WTC11 (cell line): ENCODE measurements at regions not wholly inside any gene's neighbourhood (a gene's known extent, or its start where the extent isn't known, plus 50 kb on each side); places are given as distances from the start of the nearest gene placed in this dataset.

Experiments
- ATAC-seq: fragments of 200-7000 bp; cut with Tn5 transposase; 2 replicates; pipeline ENCODE4 v1.10.0; 2021; ENCODE audit warnings: mild to moderate bottlenecking, moderate library complexity
- CTCF ChIA-PET: fragments of 300-600 bp; sonication (Branson Sonifier 250); formaldehyde crosslinking; loops from one replicate; lab custom pipeline; 2021; ENCODE audit warnings: antibody characterized with exemption; lab: Charles Lee
- POLR2A ChIA-PET: fragments of 350-600 bp; sonication (Branson Sonifier 250); formaldehyde crosslinking; loops from one replicate; lab custom pipeline; 2021; ENCODE audit warnings: antibody characterized with exemption; lab: Charles Lee
- DNase-seq: peaks from one replicate; pipeline ENCODE4 v3.0.0; 2021; ENCODE audit warnings: low spot score
- H3K27ac Mint-ChIP-seq: 2 replicates; pipeline ENCODE4 v1.8.0; 2021; ENCODE audit warnings: mixed read lengths
- H3K27me3 Mint-ChIP-seq: 2 replicates; pipeline ENCODE4 v1.8.0; 2021; ENCODE audit warnings: low read depth, mild to moderate bottlenecking, moderate library complexity, mixed read lengths
- H3K36me3 Mint-ChIP-seq: 2 replicates; pipeline ENCODE4 v1.8.0; 2021; ENCODE audit warnings: mixed read lengths
- H3K4me1 Mint-ChIP-seq: 2 replicates; pipeline ENCODE4 v1.8.0; 2022; ENCODE audit warnings: mixed read lengths
- H3K4me3 Mint-ChIP-seq: 2 replicates; pipeline ENCODE4 v1.8.0; 2021; ENCODE audit warnings: mild to moderate bottlenecking, moderate library complexity, mixed read lengths
- H3K9me3 Mint-ChIP-seq: 2 replicates; pipeline ENCODE4 v1.8.0; 2021; ENCODE audit warnings: mixed read lengths
- ATF2 ChIP-seq: sonication (generic); formaldehyde crosslinking; IDR thresholded peaks from 2 replicates; pipeline ENCODE4 v1.8.1; 2022; ENCODE audit warnings: low read depth, missing genetic modification reagents, borderline replicate concordance
- CBFB ChIP-seq: sonication (generic); formaldehyde crosslinking; IDR thresholded peaks from 2 replicates; pipeline ENCODE4 v1.8.1; 2022; ENCODE audit warnings: mild to moderate bottlenecking, low read depth, missing genetic modification reagents
- CREB1 ChIP-seq: sonication (generic); formaldehyde crosslinking; IDR thresholded peaks from 2 replicates; pipeline ENCODE4 v1.8.0; 2023; ENCODE audit warnings: mild to moderate bottlenecking, missing genetic modification reagents
- ESRRA ChIP-seq: sonication (generic); formaldehyde crosslinking; IDR thresholded peaks from 2 replicates; pipeline ENCODE4 v1.8.1; 2022; ENCODE audit warnings: mild to moderate bottlenecking, missing genetic modification reagents, borderline replicate concordance
- FOXK1 ChIP-seq: sonication (generic); formaldehyde crosslinking; IDR thresholded peaks from 2 replicates; pipeline ENCODE4 v1.8.0; 2022; ENCODE audit warnings: mild to moderate bottlenecking, moderate library complexity, missing genetic modification reagents
- GTF2I ChIP-seq: fragments of 250-450 bp; sonication (Bioruptor Pico); conservative IDR thresholded peaks from 2 replicates; pipeline ENCODE4 v1.4.0; 2021; ENCODE audit warnings: mild to moderate bottlenecking
- IRF2 ChIP-seq: sonication (generic); formaldehyde crosslinking; IDR thresholded peaks from 2 replicates; pipeline ENCODE4 v1.8.0; 2022; ENCODE audit warnings: low read depth, missing genetic modification reagents, borderline replicate concordance
- JUN ChIP-seq: sonication (generic); formaldehyde crosslinking; IDR thresholded peaks from 2 replicates; pipeline ENCODE4 v1.8.0; 2023; ENCODE audit warnings: mild to moderate bottlenecking, missing genetic modification reagents
- KAT7 ChIP-seq: sonication (generic); formaldehyde crosslinking; IDR thresholded peaks from 2 replicates; pipeline ENCODE4 v1.8.1; 2023; ENCODE audit warnings: missing genetic modification reagents, mild to moderate bottlenecking, borderline replicate concordance
- MAX ChIP-seq: sonication (generic); formaldehyde crosslinking; IDR thresholded peaks from 2 replicates; pipeline ENCODE4 v1.8.0; 2022; ENCODE audit warnings: mild to moderate bottlenecking, missing genetic modification reagents
- NR1H2 ChIP-seq: sonication (generic); formaldehyde crosslinking; IDR thresholded peaks from 2 replicates; pipeline ENCODE4 v1.9.0; 2021; ENCODE audit warnings: mild to moderate bottlenecking, moderate library complexity, missing genetic modification reagents
- SP1 ChIP-seq: sonication (generic); formaldehyde crosslinking; conservative IDR thresholded peaks from 2 replicates; pipeline ENCODE4 v1.8.1; 2022; ENCODE audit warnings: missing genetic modification reagents
- TP53 ChIP-seq: sonication (generic); formaldehyde crosslinking; IDR thresholded peaks from 2 replicates; pipeline ENCODE4 v1.8.1; 2023; ENCODE audit warnings: mild to moderate bottlenecking, missing genetic modification reagents
- ZBTB21 ChIP-seq: sonication (generic); formaldehyde crosslinking; IDR thresholded peaks from 2 replicates; pipeline ENCODE4 v1.8.1; 2023; ENCODE audit warnings: mild to moderate bottlenecking, missing genetic modification reagents, borderline replicate concordance
- ZNF138 ChIP-seq: sonication (generic); formaldehyde crosslinking; conservative IDR thresholded peaks from 2 replicates; pipeline ENCODE4 v1.8.1; 2022; ENCODE audit warnings: mild to moderate bottlenecking, moderate library complexity, missing genetic modification reagents
- ZNF232 ChIP-seq: sonication (generic); formaldehyde crosslinking; IDR thresholded peaks from 2 replicates; pipeline ENCODE4 v1.8.0; 2022; ENCODE audit warnings: mild to moderate bottlenecking, missing genetic modification reagents
- ZNF416 ChIP-seq: fragments of 250-450 bp; sonication (Bioruptor Pico); IDR thresholded peaks from 2 replicates; pipeline ENCODE4 v1.9.0; 2021; ENCODE audit warnings: mild to moderate bottlenecking, inconsistent platforms
- ZNF423 ChIP-seq: fragments of 250-450 bp; sonication (Bioruptor Pico); IDR thresholded peaks from 2 replicates; pipeline ENCODE4 v2.1.2; 2022; ENCODE audit warnings: mild to moderate bottlenecking, moderate library complexity
- ZNF671 ChIP-seq: fragments of 250-450 bp; sonication (Bioruptor Pico); IDR thresholded peaks from 2 replicates; pipeline ENCODE4 v1.8.0; 2021; ENCODE audit warnings: mild to moderate bottlenecking
- TF ChIP-seq, protein P1 (sequence below): sonication (generic); formaldehyde crosslinking; IDR thresholded peaks from 2 replicates; pipeline ENCODE4 v1.8.0; 2023; ENCODE audit warnings: mild to moderate bottlenecking, missing genetic modification reagents
- TF ChIP-seq, protein P2 (sequence below): fragments of 250-450 bp; sonication (Bioruptor Pico); IDR thresholded peaks from 2 replicates; pipeline ENCODE4 v1.9.0; 2021; ENCODE audit warnings: moderate library complexity, mild to moderate bottlenecking, inconsistent platforms, borderline replicate concordance
- TF ChIP-seq, protein P3 (sequence below): sonication (generic); formaldehyde crosslinking; IDR thresholded peaks from 2 replicates; pipeline ENCODE4 v1.8.1; 2023; ENCODE audit warnings: mild to moderate bottlenecking, moderate library complexity, missing genetic modification reagents
- TF ChIP-seq, protein P4 (sequence below): fragments of 250-450 bp; sonication (Bioruptor Pico); IDR thresholded peaks from 2 replicates; pipeline ENCODE4 v1.9.0; 2021; ENCODE audit warnings: mild to moderate bottlenecking, borderline replicate concordance

- Mint-ChIP-seq H3K4me3 (no peak overlapping the region), H3K27ac (no peak overlapping the region), H3K27me3 (no peaks in the 10 kb centered on the region), H3K36me3 (no peaks in the 10 kb centered on the region), H3K9me3 (no peaks in the 10 kb centered on the region), H3K4me1 (peaks cover 19% of the 10 kb centered on the region)
- TF ChIP-seq TP53 (CRISPR knock-in tag) (no peak), JUN (CRISPR knock-in tag) (no peak), ZNF138 (CRISPR knock-in tag) (no peak), ZNF423 (CRISPR knock-in tag) (no peak), ATF2 (CRISPR knock-in tag) (no peak)
- ChIA-PET CTCF (no interaction called here), POLR2A (no interaction called here)
- ATAC-seq (no peak), DNase-seq (no peak)
These were observed 529.8 kb upstream of the GOT2 start for GRCh38 chr16:59263955-59264354.

DNA sequence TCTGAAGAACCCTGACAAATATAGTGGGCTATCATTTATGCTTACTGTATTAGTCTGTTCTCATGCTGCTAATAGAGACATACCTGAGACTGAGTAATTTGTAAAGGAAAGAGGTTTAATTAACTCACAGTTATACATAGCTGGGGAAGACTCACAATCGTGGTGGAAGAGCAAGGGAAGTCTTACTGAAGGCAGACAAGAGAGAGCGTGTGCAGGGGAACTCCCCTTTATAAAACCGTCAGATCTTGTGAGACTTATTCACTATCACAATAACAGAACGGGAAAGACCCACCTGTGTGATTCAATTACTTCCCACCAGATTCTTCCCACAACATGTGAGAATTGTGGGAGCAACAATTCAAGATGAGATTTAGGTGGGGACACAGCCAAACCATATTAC lies 526.8 kb upstream of the GOT2 start:
- POLR2A ChIA-PET: no interaction called here
- Mint-ChIP-seq H3K4me3 (no peak overlapping the region), H3K4me1 (no peaks in the 10 kb centered on the region), H3K27me3 (no peaks in the 10 kb centered on the region), H3K9me3 (no peaks in the 10 kb centered on the region), H3K27ac (no peak overlapping the region), H3K36me3 (no peaks in the 10 kb centered on the region)
- ATAC-seq (no peak), DNase-seq (no peak)
- CTCF ChIA-PET: interaction anchor here (0.6 kb wide), 1 partner anchor 248 kb away, joined by 3 read pairs; no protein-coding TSS in a partner anchor
- no peak for TF ChIP-seq CREB1
- TF ChIP-seq, protein P1, sequence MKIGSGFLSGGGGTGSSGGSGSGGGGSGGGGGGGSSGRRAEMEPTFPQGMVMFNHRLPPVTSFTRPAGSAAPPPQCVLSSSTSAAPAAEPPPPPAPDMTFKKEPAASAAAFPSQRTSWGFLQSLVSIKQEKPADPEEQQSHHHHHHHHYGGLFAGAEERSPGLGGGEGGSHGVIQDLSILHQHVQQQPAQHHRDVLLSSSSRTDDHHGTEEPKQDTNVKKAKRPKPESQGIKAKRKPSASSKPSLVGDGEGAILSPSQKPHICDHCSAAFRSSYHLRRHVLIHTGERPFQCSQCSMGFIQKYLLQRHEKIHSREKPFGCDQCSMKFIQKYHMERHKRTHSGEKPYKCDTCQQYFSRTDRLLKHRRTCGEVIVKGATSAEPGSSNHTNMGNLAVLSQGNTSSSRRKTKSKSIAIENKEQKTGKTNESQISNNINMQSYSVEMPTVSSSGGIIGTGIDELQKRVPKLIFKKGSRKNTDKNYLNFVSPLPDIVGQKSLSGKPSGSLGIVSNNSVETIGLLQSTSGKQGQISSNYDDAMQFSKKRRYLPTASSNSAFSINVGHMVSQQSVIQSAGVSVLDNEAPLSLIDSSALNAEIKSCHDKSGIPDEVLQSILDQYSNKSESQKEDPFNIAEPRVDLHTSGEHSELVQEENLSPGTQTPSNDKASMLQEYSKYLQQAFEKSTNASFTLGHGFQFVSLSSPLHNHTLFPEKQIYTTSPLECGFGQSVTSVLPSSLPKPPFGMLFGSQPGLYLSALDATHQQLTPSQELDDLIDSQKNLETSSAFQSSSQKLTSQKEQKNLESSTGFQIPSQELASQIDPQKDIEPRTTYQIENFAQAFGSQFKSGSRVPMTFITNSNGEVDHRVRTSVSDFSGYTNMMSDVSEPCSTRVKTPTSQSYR (CRISPR knock-in tag): no peak
- TF ChIP-seq ZNF416 (CRISPR knock-in tag): no peak
- no peak for TF ChIP-seq NR1H2 (CRISPR knock-in tag)
- no peak for TF ChIP-seq ZBTB21 (CRISPR knock-in tag)
- TF ChIP-seq SP1 (CRISPR knock-in tag): no peak
- TF ChIP-seq, protein P2, sequence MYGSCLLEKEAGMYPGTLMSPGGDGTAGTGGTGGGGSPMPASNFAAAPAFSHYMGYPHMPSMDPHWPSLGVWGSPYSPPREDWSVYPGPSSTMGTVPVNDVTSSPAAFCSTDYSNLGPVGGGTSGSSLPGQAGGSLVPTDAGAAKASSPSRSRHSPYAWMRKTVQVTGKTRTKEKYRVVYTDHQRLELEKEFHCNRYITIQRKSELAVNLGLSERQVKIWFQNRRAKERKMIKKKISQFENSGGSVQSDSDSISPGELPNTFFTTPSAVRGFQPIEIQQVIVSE (CRISPR knock-in tag): no peak
- TF ChIP-seq GTF2I (CRISPR knock-in tag): no peak
- TF ChIP-seq, protein P3, sequence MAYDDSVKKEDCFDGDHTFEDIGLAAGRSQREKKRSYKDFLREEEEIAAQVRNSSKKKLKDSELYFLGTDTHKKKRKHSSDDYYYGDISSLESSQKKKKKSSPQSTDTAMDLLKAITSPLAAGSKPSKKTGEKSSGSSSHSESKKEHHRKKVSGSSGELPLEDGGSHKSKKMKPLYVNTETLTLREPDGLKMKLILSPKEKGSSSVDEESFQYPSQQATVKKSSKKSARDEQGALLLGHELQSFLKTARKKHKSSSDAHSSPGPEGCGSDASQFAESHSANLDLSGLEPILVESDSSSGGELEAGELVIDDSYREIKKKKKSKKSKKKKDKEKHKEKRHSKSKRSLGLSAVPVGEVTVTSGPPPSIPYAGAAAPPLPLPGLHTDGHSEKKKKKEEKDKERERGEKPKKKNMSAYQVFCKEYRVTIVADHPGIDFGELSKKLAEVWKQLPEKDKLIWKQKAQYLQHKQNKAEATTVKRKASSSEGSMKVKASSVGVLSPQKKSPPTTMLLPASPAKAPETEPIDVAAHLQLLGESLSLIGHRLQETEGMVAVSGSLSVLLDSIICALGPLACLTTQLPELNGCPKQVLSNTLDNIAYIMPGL (CRISPR knock-in tag): no peak
- TF ChIP-seq MAX (CRISPR knock-in tag): no peak
- TF ChIP-seq IRF2 (CRISPR knock-in tag): no peak
- TF ChIP-seq ESRRA (CRISPR knock-in tag): no peak
- TF ChIP-seq FOXK1 (CRISPR knock-in tag): no peak
- TF ChIP-seq, protein P4, sequence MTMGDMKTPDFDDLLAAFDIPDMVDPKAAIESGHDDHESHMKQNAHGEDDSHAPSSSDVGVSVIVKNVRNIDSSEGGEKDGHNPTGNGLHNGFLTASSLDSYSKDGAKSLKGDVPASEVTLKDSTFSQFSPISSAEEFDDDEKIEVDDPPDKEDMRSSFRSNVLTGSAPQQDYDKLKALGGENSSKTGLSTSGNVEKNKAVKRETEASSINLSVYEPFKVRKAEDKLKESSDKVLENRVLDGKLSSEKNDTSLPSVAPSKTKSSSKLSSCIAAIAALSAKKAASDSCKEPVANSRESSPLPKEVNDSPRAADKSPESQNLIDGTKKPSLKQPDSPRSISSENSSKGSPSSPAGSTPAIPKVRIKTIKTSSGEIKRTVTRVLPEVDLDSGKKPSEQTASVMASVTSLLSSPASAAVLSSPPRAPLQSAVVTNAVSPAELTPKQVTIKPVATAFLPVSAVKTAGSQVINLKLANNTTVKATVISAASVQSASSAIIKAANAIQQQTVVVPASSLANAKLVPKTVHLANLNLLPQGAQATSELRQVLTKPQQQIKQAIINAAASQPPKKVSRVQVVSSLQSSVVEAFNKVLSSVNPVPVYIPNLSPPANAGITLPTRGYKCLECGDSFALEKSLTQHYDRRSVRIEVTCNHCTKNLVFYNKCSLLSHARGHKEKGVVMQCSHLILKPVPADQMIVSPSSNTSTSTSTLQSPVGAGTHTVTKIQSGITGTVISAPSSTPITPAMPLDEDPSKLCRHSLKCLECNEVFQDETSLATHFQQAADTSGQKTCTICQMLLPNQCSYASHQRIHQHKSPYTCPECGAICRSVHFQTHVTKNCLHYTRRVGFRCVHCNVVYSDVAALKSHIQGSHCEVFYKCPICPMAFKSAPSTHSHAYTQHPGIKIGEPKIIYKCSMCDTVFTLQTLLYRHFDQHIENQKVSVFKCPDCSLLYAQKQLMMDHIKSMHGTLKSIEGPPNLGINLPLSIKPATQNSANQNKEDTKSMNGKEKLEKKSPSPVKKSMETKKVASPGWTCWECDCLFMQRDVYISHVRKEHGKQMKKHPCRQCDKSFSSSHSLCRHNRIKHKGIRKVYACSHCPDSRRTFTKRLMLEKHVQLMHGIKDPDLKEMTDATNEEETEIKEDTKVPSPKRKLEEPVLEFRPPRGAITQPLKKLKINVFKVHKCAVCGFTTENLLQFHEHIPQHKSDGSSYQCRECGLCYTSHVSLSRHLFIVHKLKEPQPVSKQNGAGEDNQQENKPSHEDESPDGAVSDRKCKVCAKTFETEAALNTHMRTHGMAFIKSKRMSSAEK (CRISPR knock-in tag): no peak
- TF ChIP-seq ZNF671 (CRISPR knock-in tag): no peak
- no peak for TF ChIP-seq CBFB (CRISPR knock-in tag)
- TF ChIP-seq ZNF232 (CRISPR knock-in tag): no peak
- no peak for TF ChIP-seq KAT7 (CRISPR knock-in tag)
